Prostate gland (tissue), 2 donors: ENCODE measurements at regions not wholly inside any gene's neighbourhood (a gene's known extent, or its start where the extent isn't known, plus 50 kb on each side); places are given as distances from the start of the nearest gene placed in this dataset.

Experiments
- POLR2AphosphoS5 ChIP-seq: sonication (generic); formaldehyde crosslinking; IDR thresholded peaks from one replicate; pipeline ENCODE4 v1.6.1; 2017; ENCODE audit warnings: antibody characterized with exemption
- TF ChIP-seq, protein P1 (sequence below), 4 experiments: fragments of 200-600 bp in 2 of 4; fragments of 450-650 bp in 2 of 4; sonication (generic) in 2 of 4; IDR thresholded peaks; 1 replicate in 3 of 4; 2 replicates in 1 of 4; pipeline ENCODE4 v1.5.1; 2016 to 2019; ENCODE audit warnings: antibody characterized with exemption in 4 of 4, mild to moderate bottlenecking in 2 of 4, moderate library complexity in 2 of 4

DNA sequence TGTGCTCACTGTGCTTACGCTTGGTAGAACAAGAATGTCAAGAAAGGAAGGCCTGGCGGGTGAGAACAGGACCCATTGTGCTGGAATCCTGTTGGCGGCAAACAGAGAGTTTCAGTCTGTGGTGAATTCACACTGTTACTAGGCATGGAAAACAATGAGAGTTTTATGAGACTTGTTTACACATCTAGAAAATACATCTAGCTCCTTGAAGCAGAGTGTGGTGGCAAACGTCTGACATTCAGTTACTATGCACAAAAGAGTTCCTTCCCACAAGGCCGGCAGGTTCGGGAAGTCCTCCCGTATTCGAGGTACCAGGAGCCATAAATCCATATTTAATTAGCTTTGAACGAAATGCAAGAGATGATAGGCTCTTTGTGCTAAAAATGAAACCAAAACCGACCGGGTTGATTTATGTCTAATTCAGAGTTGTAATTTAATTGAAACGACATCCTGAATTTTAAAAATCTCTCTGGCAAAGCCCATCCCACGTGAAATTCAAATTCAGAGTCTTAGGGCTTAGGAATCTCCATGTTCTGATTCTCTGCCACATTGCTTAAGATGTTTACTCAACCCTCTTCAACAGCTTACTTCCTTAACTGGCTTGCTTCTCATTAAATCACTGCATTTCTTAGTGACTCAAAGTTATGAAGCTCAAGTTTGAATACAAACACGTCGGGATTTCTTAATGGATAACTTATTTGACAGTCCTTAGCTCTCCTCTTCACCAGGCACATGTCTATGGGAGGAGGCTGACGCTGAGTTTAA lies 299.9 kb upstream of the PITRM1 start:
- TF ChIP-seq, protein P1, sequence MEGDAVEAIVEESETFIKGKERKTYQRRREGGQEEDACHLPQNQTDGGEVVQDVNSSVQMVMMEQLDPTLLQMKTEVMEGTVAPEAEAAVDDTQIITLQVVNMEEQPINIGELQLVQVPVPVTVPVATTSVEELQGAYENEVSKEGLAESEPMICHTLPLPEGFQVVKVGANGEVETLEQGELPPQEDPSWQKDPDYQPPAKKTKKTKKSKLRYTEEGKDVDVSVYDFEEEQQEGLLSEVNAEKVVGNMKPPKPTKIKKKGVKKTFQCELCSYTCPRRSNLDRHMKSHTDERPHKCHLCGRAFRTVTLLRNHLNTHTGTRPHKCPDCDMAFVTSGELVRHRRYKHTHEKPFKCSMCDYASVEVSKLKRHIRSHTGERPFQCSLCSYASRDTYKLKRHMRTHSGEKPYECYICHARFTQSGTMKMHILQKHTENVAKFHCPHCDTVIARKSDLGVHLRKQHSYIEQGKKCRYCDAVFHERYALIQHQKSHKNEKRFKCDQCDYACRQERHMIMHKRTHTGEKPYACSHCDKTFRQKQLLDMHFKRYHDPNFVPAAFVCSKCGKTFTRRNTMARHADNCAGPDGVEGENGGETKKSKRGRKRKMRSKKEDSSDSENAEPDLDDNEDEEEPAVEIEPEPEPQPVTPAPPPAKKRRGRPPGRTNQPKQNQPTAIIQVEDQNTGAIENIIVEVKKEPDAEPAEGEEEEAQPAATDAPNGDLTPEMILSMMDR (IDR thresholded peaks at IDR 0.05), result no peak
- TF ChIP-seq POLR2AphosphoS5, result peak; percentile 81
